ENCODE measurements at regions not wholly inside any gene's neighbourhood (a gene's known extent, or its start where the extent isn't known, plus 50 kb on each side); places are given as distances from the start of the nearest gene placed in this dataset.

GRCh38 chr1:185541871-185542301 is 192.3 kb upstream of the HMCN1 start:
- TF ChIP-seq CTCF (conservative IDR thresholded peaks at IDR 0.05; ENCODE audit: low read depth, low read length) (no peak), USF2 (IDR thresholded peaks at IDR 0.05; ENCODE audit: low read depth, low read length) (no peak), CHD1 (IDR thresholded peaks at IDR 0.05; ENCODE audit: low read depth, low read length) (no peak), CEBPB (IDR thresholded peaks at IDR 0.05; ENCODE audit: low read depth, low read length) (peak; percentile 78)

Data from IMR-90 (cell line).